ENCODE measurements at regions not wholly inside any gene's neighbourhood (a gene's known extent, or its start where the extent isn't known, plus 50 kb on each side); places are given as distances from the start of the nearest gene placed in this dataset.

- no peak for DNase-seq
Measured at GRCh38 chrX:78476701-78477100, 149.3 kb upstream of the CYSLTR1 start.

- no peak for DNase-seq
Measured at GRCh38 chrX:78456909-78457308, 129.5 kb upstream of the CYSLTR1 start.

- no peak for DNase-seq
Measured at GRCh38 chrX:78455901-78456300, 128.5 kb upstream of the CYSLTR1 start.

- no peak for DNase-seq
Measured at GRCh38 chrX:78452356-78452755, 124.9 kb upstream of the CYSLTR1 start.

- DNase-seq = no peak
Measured at GRCh38 chrX:78437621-78438020, 110.2 kb upstream of the CYSLTR1 start.

GRCh38 chrX:78429172-78429571 lies 101.8 kb upstream of the CYSLTR1 start:
- DNase-seq = no peak

- DNase-seq = no peak
Measured at GRCh38 chrX:78388663-78389062, 61.3 kb upstream of the CYSLTR1 start.

GRCh38 chrX:78387364-78387763 lies 60.0 kb upstream of the CYSLTR1 start:
- no peak for DNase-seq

- no peak for DNase-seq
Measured at GRCh38 chrX:78384486-78384885, 57.1 kb upstream of the CYSLTR1 start.

- DNase-seq = no peak
Measured at GRCh38 chrX:78383594-78383993, 56.2 kb upstream of the CYSLTR1 start.

GRCh38 chrX:78378476-78379115 lies 51.2 kb upstream of the CYSLTR1 start:
- DNase-seq = no peak

All from left kidney (tissue), 1 donor.